ENCODE measurements at regions not wholly inside any gene's neighbourhood (a gene's known extent, or its start where the extent isn't known, plus 50 kb on each side); places are given as distances from the start of the nearest gene placed in this dataset.

DNA sequence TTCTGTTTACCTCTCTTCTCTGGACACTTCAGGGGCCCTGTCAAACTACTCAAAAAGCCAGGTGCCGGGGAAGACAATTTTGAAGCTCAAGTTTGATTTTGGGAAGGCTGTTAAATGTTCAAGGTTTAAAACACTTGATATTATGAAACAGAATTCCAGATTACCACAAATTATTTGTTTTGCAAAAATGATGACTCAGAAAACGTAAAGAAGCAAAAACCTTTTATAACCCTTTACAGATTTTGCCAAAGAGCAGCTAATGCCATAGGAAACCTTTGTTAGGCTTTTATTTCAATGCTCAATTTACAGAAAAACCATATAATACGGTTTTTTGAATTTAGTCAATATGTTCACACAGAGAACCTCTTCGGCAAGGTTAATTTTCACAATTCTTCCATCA is 593.4 kb upstream of the ZP4 start:
- DNase-seq (ENCODE audit: low spot score), result no peak
- TF ChIP-seq, protein P1, sequence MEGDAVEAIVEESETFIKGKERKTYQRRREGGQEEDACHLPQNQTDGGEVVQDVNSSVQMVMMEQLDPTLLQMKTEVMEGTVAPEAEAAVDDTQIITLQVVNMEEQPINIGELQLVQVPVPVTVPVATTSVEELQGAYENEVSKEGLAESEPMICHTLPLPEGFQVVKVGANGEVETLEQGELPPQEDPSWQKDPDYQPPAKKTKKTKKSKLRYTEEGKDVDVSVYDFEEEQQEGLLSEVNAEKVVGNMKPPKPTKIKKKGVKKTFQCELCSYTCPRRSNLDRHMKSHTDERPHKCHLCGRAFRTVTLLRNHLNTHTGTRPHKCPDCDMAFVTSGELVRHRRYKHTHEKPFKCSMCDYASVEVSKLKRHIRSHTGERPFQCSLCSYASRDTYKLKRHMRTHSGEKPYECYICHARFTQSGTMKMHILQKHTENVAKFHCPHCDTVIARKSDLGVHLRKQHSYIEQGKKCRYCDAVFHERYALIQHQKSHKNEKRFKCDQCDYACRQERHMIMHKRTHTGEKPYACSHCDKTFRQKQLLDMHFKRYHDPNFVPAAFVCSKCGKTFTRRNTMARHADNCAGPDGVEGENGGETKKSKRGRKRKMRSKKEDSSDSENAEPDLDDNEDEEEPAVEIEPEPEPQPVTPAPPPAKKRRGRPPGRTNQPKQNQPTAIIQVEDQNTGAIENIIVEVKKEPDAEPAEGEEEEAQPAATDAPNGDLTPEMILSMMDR (IDR thresholded peaks at IDR 0.05; ENCODE audit: extremely low read depth, insufficient read depth, missing control alignments), result no peak
- in situ Hi-C loops (cut with MboI; ENCODE audit: low pct_unique_long_range_greater_than_20kb, low sequenced_read_pairs, unreplicated experiment), result no loop called here

DNA sequence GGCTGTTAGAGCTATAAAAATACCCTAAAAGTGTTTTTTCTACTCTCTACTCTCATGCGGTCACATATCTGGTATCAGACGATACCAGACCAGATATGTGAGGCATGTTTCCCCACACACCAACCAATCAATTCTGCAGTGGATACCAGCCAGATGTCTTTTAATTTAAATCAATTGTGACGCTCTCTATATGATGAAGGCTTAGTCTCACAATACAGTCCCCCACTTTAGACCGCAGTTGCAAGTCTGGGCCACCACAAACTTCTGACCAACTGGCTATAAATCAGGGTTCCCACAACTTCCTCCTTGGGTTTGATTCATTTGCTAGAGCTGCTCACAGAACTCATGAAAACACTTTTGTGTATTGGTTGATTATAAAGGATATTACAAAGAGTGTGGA is 586.1 kb upstream of the ZP4 start:
- DNase-seq (ENCODE audit: low spot score), result no peak
- TF ChIP-seq, protein P1 (IDR thresholded peaks at IDR 0.05; ENCODE audit: extremely low read depth, insufficient read depth, missing control alignments), result no peak
- in situ Hi-C loops (cut with MboI; ENCODE audit: low pct_unique_long_range_greater_than_20kb, low sequenced_read_pairs, unreplicated experiment), result no loop called here

DNA sequence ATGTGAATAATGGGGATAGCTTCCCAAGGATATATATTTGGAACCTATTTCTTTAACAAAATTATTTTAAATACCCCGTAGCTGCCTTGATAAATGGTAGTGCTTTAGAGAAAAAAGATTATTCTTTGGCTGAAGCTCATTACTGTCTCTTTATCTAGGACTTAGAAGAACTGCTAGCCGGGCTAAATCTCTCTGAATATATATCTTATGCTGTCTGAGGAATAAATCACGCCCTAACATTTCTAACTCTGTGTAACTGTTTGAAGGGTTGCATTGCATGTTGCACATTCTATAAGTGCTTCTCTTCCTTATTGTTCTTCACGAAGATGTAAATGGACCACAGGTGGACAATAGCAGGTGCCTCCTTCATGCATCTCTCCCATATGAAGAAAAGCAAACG is 585.0 kb upstream of the ZP4 start:
- in situ Hi-C loops (cut with MboI; ENCODE audit: low pct_unique_long_range_greater_than_20kb, low sequenced_read_pairs, unreplicated experiment), result no loop called here
- TF ChIP-seq, protein P1 (IDR thresholded peaks at IDR 0.05; ENCODE audit: extremely low read depth, insufficient read depth, missing control alignments), result no peak
- DNase-seq (ENCODE audit: low spot score), result no peak

DNA sequence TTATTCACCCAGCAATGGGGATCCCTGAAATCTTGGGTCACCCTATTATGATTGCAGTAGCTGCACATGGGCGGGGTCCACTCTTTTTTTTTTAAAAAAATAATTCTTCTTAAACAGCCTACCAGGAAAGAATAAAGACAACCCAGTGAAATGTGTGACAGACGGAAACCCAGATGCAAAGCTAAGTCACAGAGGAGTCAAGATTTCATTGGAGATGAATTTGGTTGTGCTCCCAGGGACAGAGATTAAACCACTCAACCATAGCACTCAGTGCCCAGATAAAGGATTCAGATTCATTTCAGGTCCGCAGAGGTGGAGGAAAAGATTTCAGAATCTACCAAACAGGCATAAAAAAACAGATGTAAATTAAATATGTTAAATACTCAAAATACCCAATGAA is 583.5 kb upstream of the ZP4 start:
- TF ChIP-seq, protein P1 (IDR thresholded peaks at IDR 0.05; ENCODE audit: extremely low read depth, insufficient read depth, missing control alignments), result no peak
- DNase-seq (ENCODE audit: low spot score), result no peak
- in situ Hi-C loops (cut with MboI; ENCODE audit: low pct_unique_long_range_greater_than_20kb, low sequenced_read_pairs, unreplicated experiment), result no loop called here

DNA sequence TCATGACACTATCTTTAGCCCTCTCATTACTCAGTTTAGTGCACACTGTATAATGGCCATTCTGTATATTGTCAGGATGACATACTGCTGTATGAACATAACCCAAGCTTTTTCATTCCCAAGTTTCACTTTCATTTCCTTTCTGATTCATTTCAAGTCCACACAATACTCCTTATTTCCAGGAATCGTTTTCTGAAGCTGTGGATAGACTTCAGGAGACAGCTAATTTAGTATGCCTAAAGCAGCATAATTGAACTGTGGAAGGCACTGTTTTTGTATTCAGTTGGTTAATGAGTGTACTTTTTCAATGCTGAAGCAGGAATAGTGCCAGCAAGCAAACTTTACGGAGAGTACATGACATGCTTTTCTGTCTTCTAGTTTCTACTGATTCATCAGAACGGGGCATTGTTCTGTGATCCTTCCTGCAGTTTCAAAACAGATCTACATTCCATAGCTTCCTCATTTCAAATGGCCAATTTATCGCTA is 578.5 kb upstream of the ZP4 start:
- no peak for DNase-seq (ENCODE audit: low spot score)
- TF ChIP-seq, protein P1 (IDR thresholded peaks at IDR 0.05; ENCODE audit: extremely low read depth, insufficient read depth, missing control alignments), result no peak
- in situ Hi-C loops (cut with MboI; ENCODE audit: low pct_unique_long_range_greater_than_20kb, low sequenced_read_pairs, unreplicated experiment), result no loop called here

DNA sequence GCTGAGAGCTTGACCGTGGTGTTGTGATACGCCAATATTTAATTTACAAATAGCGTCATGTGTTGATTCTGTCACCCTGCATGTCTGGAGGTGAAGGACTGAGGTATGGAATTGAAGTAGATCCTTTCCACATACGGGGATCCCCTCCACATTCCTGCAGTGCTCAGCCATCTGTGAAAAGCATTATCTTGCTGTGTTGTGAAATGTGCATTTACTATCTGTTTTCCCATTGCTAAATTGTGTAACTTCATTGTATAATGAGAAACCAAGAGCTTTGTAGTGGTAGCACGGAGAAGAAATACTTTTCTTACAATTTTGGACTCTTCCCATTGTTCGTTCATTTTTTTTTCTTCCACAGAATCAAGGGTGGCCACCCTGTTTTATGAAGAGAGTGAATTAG is 577.3 kb upstream of the ZP4 start:
- TF ChIP-seq, protein P1 (IDR thresholded peaks at IDR 0.05; ENCODE audit: extremely low read depth, insufficient read depth, missing control alignments), result no peak
- DNase-seq (ENCODE audit: low spot score), result no peak
- in situ Hi-C loops (cut with MboI; ENCODE audit: low pct_unique_long_range_greater_than_20kb, low sequenced_read_pairs, unreplicated experiment), result no loop called here

DNA sequence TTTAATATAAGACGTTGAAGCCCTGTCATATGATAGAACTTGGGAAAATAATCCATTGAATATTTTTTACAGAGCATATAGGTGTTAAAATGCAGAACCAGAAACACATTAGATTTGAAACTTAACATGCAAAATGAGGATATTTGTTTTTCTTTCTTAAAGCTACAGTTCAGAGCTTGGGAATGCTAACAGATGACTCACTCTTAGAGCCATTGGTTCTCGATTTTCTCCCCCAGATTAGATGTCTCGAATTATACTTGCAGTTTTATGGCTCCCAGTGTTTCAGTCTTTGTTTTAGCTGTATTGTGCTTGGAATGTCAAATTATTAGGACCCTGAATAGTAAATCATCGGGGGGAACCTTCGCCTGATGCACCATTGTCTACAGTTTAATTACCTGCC is 575.7 kb upstream of the ZP4 start:
- DNase-seq (ENCODE audit: low spot score), result no peak
- TF ChIP-seq, protein P1 (IDR thresholded peaks at IDR 0.05; ENCODE audit: extremely low read depth, insufficient read depth, missing control alignments), result no peak
- in situ Hi-C loops (cut with MboI; ENCODE audit: low pct_unique_long_range_greater_than_20kb, low sequenced_read_pairs, unreplicated experiment), result no loop called here
